Cardiac fibroblast (primary cell): ENCODE measurements at regions not wholly inside any gene's neighbourhood (a gene's known extent, or its start where the extent isn't known, plus 50 kb on each side); places are given as distances from the start of the nearest gene placed in this dataset.

Experiments used
- DNase-seq, 2 donors: peaks; one replicate each; pipeline versions ENCODE4 v3.0.0 to v3.0.0-alpha.2; 2010; ENCODE audit warnings: low read depth in 2 of 2
- H3K4me3 ChIP-seq, 2 donors: replicated peaks in 1 of 2; 1 replicate in 1 of 2; 2 replicates in 1 of 2; pipeline ENCODE4 v1.5.1; 2011; ENCODE audit warnings: low read depth in 2 of 2, low read length in 2 of 2, mild to moderate bottlenecking in 2 of 2, moderate library complexity in 1 of 2
- CTCF ChIP-seq: IDR thresholded peaks from one replicate; pipeline ENCODE4 v1.5.1; 2011; ENCODE audit warnings: low read depth, mild to moderate bottlenecking, low read length, inconsistent platforms

GRCh38 chr6:170165085-170165470 lies 125.8 kb downstream of the DLL1 start:
- TF ChIP-seq CTCF = no peak
- peak in 1 of 2 donors; percentile 16 for DNase-seq
- no peak overlapping the region for H3K4me3 ChIP-seq

DNA sequence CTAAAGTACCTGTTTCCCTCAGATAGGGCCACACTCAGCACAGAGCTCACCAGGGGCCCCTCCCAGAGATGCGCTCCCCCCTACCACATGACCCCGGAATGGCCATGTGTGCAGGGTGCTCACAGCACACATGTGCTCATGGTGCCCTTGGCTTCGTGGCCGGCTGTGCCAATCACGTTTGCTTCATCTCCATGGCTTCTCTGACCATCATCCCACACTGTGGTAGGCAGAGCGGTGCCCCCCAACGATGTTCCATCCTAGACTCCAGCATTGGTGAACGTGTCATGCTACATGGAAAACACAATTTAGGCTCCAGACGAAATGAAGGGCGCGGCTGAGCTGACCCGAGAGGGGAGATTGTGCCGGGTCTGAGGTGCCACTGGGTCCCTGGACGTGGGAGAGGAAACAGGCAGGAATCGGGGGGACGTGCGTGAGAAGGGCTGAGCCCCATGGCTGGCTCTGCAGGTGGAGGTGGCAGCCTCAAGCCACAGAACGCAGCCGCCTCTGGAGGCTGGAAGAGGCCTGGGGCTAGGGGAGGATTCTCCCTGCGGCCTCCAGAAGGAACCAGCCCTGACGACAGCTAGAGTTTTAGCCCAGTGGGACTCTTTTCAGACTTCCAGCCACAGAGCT lies 126.5 kb downstream of the DLL1 start:
- no peak overlapping the region for H3K4me3 ChIP-seq
- DNase-seq = no peak
- TF ChIP-seq CTCF = no peak

DNA sequence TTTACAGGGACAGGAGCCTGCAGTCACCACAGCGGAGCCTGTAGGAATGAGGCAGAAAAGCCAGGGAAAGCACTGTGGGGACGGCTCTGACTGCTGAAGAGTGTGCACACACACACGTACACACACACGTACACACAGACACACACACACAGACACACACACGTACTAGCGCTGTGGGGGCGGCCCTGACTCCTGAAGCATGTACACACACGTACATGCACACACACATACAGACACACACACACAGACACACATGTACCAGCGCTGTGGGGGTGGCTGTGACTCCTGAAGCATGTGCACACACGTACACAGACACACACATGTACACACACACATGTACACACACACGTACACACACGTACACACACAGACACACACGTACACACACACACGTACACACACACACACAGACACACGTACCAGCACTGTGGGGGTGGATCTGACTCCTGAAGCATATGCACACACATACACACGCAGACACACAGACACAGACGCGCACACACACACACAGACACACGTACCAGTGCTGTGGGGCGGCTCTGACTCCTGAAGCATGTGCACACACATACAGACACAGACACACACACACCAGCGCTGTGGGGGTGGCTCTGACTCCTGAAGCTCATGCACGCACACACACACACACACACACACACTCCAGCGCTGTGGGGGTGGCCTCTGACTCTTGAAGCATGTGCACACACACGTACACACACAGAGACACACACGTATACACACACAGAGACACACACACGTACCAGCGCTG lies 127.3 kb downstream of the DLL1 start:
- TF ChIP-seq CTCF = no peak
- no peak overlapping the region for H3K4me3 ChIP-seq
- DNase-seq = no peak

- no peak for DNase-seq
- no peak for TF ChIP-seq CTCF
- no peak overlapping the region for H3K4me3 ChIP-seq
Measured at GRCh38 chr6:170162775-170163404, 128.0 kb downstream of the DLL1 start.

- DNase-seq = no peak
- no peak overlapping the region for H3K4me3 ChIP-seq
- no peak for TF ChIP-seq CTCF
Measured at GRCh38 chr6:170162011-170162774, 128.7 kb downstream of the DLL1 start.
